ENCODE measurements at regions not wholly inside any gene's neighbourhood (a gene's known extent, or its start where the extent isn't known, plus 50 kb on each side); places are given as distances from the start of the nearest gene placed in this dataset.

GRCh38 chr2:173649527-173650219 is 295.0 kb downstream of the CDCA7 start:
- H3K4me3 Mint-ChIP-seq = no peak overlapping the region
- H3K36me3 Mint-ChIP-seq = peaks cover 2% of the 10 kb centered on the region
- H3K27me3 Mint-ChIP-seq = peaks cover 2% of the 10 kb centered on the region
- H3K27ac Mint-ChIP-seq = no peak overlapping the region
- peaks cover 0 to 5% (median 2%) of the 10 kb centered on the region in 3 donors for H3K9me3 Mint-ChIP-seq
- no peaks in the 10 kb centered on the region for H3K4me1 Mint-ChIP-seq

DNA sequence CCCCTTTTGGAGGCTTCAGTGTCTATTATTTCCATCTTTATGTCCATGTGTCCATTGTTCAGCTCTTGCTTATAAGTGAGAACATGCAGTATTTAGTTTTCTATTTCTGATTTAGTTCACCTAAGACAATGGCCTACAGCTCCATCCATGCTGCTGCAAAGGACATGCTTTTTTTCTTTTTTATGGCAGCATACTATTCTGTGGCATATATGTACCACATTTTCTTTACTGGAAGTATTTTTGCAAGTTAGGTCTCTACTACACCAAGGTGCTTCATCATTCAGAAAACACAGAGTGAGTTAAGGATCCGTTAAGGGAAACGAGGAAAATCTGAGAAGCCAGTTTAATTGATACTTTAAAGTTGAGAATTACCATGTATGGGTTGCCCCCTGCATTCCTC is 297.2 kb downstream of the CDCA7 start:
- peaks cover 7% of the 10 kb centered on the region for H3K27me3 Mint-ChIP-seq
- no peak overlapping the region for H3K27ac Mint-ChIP-seq
- H3K4me3 Mint-ChIP-seq = no peak overlapping the region
- H3K36me3 Mint-ChIP-seq = peaks cover 2% of the 10 kb centered on the region
- H3K4me1 Mint-ChIP-seq = no peaks in the 10 kb centered on the region
- H3K9me3 Mint-ChIP-seq = peaks cover 0 to 5% (median 2%) of the 10 kb centered on the region in 3 donors

DNA sequence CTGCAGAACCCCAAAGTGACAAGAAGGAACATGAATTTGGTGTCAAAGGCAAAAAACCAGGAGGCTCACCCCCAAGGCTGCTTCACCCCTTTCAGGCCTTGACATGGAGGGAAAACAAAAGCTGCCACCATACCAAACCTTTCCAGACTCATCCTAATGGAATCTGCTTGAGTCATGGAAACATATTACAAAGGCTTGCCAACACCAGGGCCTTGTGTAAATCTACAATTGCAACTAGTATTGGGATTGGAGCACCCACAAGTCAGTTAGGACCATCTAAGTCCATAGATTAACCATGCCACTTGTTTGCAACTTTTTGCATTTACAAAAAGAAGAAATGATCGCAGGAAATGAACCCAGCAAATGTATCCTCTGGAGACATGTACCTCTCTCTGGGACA is 297.6 kb downstream of the CDCA7 start:
- Mint-ChIP-seq H3K4me3 (no peak overlapping the region), H3K36me3 (peaks cover 2% of the 10 kb centered on the region), H3K9me3 (peaks cover 0 to 5% (median 2%) of the 10 kb centered on the region in 3 donors), H3K27ac (no peak overlapping the region), H3K4me1 (no peaks in the 10 kb centered on the region), H3K27me3 (peaks cover 7% of the 10 kb centered on the region)

DNA sequence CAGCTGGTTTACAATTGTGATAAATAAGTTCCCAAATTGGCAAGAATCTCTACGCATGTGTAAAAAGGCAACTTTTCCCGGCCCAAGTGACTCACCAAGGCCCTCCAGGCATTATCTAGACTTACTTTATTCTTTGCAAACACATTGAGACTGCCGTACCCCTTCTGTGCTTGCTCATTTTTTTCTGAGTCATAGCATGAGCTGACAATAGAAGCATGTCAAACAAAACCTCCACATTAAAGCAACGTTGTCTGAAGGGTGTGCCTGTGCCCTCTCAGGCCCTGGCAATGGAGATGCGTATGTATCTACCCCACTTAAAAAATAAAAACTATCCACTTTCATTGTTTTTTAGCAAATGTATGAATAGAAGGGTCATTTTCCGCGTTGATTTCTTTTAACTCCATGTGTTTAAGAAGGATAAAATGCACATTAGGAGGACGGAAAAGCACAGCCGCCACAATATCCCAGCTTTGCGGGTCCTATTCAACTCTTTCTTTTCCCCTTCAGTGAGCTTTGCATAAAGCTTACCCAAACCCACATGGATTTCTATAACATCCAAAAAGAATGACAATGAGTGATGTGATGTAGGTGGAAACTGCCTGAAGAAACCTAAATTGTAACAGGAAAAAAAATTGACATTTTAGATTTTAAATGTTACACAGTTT is 298.2 kb downstream of the CDCA7 start:
- Mint-ChIP-seq H3K9me3 (peaks cover 0 to 5% (median 2%) of the 10 kb centered on the region in 3 donors), H3K27me3 (peaks cover 5% of the 10 kb centered on the region), H3K4me3 (no peak overlapping the region), H3K27ac (no peak overlapping the region), H3K36me3 (peaks cover 2% of the 10 kb centered on the region), H3K4me1 (no peaks in the 10 kb centered on the region)

- no peaks in the 10 kb centered on the region for H3K36me3 Mint-ChIP-seq
- no peak overlapping the region for H3K27ac Mint-ChIP-seq
- no peak overlapping the region for H3K4me3 Mint-ChIP-seq
- H3K4me1 Mint-ChIP-seq = no peaks in the 10 kb centered on the region
- peaks cover 0 to 5% (median 2%) of the 10 kb centered on the region in 3 donors for H3K9me3 Mint-ChIP-seq
- peaks cover 5% of the 10 kb centered on the region for H3K27me3 Mint-ChIP-seq
Measured at GRCh38 chr2:173653432-173653805, 298.7 kb downstream of the CDCA7 start.

- no peaks in the 10 kb centered on the region for H3K36me3 Mint-ChIP-seq
- H3K27ac Mint-ChIP-seq = no peak overlapping the region
- peaks cover 0 to 5% (median 2%) of the 10 kb centered on the region in 3 donors for H3K9me3 Mint-ChIP-seq
- no peaks in the 10 kb centered on the region for H3K4me1 Mint-ChIP-seq
- H3K27me3 Mint-ChIP-seq = peaks cover 5% of the 10 kb centered on the region
- H3K4me3 Mint-ChIP-seq = no peak overlapping the region
Measured at GRCh38 chr2:173654161-173654895, 299.7 kb downstream of the CDCA7 start.

GRCh38 chr2:173654896-173655265 is 300.2 kb downstream of the CDCA7 start:
- no peaks in the 10 kb centered on the region for H3K36me3 Mint-ChIP-seq
- peaks cover 0 to 5% (median 2%) of the 10 kb centered on the region in 3 donors for H3K9me3 Mint-ChIP-seq
- H3K4me3 Mint-ChIP-seq = no peak overlapping the region
- H3K27me3 Mint-ChIP-seq = peaks cover 5% of the 10 kb centered on the region
- H3K27ac Mint-ChIP-seq = no peak overlapping the region
- no peaks in the 10 kb centered on the region for H3K4me1 Mint-ChIP-seq

DNA sequence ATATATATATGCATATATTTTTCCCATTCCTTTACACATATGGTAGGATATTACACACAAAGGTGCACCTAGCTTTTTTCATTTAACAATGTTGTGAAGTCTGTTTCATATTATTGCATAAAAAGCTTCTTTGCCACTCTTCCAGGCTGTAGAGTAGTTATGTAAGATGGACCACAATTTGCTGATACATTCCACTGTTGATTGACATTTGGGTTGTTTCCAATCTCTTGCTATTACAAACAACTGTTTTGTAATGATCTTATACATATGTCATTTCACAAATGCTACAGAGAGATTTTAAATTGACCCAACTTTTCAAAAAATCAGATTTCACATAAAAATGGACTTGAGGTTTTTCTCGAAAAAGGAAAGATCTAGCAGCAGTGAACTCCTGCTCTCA is 301.4 kb downstream of the CDCA7 start:
- no peak overlapping the region for H3K4me3 Mint-ChIP-seq
- H3K4me1 Mint-ChIP-seq = no peaks in the 10 kb centered on the region
- no peaks in the 10 kb centered on the region for H3K36me3 Mint-ChIP-seq

DNA sequence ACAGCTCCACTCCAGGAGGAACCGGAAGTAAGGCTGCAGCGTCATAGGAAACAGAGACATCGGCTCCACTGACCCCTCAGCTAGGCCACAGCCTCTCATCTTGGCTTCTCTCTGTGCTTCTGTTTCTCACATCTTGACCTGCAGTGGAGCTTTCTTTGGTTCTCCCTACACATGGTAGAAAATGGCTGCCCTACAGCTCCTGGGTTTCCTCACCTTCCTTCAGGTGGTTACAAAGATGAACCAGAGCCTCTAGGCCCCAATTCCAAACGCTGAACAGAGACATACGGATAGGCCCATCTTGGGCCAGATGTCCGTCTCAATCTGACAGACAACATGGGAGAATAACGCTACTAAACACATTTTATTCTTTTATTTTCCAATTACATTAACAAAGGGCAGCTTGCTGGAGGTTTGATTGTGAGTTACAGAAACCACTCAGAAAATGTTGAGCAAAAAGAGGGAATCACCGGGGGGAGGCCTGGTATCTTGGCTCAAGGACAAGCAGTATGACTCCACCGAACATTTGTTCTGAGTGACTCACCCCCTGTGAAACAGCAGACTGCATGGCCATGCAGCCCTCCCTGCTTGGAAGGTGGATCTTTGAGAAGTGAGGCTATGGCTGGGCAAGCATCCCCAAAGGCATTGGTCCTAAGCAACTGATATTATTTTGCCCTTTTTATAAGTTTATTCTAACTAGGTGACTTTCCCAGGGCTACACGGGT is 303.5 kb downstream of the CDCA7 start:
- Mint-ChIP-seq H3K4me3 (no peak overlapping the region), H3K27me3 (peaks cover 9% of the 10 kb centered on the region), H3K4me1 (no peaks in the 10 kb centered on the region), H3K27ac (no peak overlapping the region), H3K36me3 (no peaks in the 10 kb centered on the region), H3K9me3 (no peaks in the 10 kb centered on the region)

More for the DNA sequence above, 301.4 kb downstream of the CDCA7 start:
- Mint-ChIP-seq H3K9me3 (peaks cover 0 to 5% (median 2%) of the 10 kb centered on the region in 3 donors), H3K27me3 (peaks cover 6% of the 10 kb centered on the region), H3K27ac (no peak overlapping the region)

DNA sequence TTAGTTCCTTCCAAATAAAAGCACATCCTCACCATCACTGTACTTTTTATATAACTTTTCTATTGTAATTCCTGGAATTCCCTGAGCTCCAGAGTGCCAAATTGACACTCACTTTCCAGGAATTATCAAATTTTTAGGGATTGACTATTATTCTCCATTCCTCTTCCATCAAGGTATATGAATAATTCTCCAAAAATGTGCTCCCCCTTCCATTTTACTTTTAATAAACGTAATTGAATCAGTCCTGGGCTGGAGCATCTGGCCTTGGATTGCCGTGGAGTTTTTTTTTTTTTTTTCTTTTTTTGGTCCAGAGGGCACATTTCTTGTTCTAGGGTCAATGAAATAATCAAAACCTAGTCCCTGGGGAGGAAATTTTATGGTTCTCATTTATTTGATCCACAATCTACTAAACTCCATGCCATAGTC is 304.3 kb downstream of the CDCA7 start:
- Mint-ChIP-seq H3K36me3 (no peaks in the 10 kb centered on the region), H3K4me1 (no peaks in the 10 kb centered on the region), H3K9me3 (no peaks in the 10 kb centered on the region), H3K27me3 (peaks cover 11% of the 10 kb centered on the region), H3K4me3 (no peak overlapping the region), H3K27ac (no peak overlapping the region)

DNA sequence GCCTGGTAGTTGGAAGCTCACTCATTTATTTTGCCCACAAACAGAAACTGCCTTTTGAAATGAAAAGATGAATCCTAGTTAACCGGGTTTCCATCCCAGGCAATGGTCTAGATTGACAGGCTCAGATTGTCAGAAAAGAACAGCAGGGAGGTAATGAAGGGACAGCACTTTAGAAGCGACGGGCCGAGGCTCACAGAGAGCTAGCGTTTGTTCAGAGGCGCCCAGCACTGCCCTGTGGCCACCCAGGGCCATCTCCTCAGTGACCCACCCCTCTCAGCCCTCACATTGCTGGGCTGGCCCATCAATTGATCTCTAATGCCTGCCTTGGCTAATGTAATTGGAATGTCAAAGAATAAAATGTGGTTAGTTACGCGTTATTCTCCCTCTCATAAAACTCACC is 304.8 kb downstream of the CDCA7 start:
- Mint-ChIP-seq H3K36me3 (no peaks in the 10 kb centered on the region), H3K27me3 (peaks cover 11% of the 10 kb centered on the region), H3K9me3 (no peaks in the 10 kb centered on the region), H3K27ac (no peak overlapping the region), H3K4me1 (no peaks in the 10 kb centered on the region), H3K4me3 (no peak overlapping the region)

GRCh38 chr2:173661586-173661985 is 303.6 kb downstream of the SP3 start:
- H3K27me3 Mint-ChIP-seq = peaks cover 8% of the 10 kb centered on the region
- H3K27ac Mint-ChIP-seq = no peak overlapping the region
- H3K4me1 Mint-ChIP-seq = no peaks in the 10 kb centered on the region
- H3K4me3 Mint-ChIP-seq = no peak overlapping the region
- H3K36me3 Mint-ChIP-seq = no peaks in the 10 kb centered on the region
- H3K9me3 Mint-ChIP-seq = no peaks in the 10 kb centered on the region

DNA sequence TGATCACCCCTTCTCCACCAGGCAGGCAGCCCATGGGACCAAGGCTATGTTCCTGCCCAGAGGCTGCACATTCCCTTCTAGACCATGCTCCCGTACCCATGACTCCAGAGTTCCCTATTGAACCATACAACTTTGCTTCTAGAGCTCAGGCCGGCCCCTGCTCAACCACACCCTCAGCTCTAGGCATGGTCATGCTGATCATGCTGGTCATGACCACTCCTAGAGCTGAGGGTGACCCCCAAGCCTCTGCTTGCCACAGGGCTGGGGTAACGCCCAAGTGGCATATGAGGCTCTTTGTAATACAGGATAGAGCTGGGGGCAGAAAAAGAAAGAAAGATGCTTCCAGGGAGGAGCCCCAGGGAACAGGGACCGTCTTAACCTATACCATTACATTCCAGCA is 301.8 kb downstream of the SP3 start:
- Mint-ChIP-seq H3K4me1 (no peaks in the 10 kb centered on the region), H3K27ac (no peak overlapping the region), H3K4me3 (no peak overlapping the region), H3K27me3 (peaks cover 8% of the 10 kb centered on the region), H3K36me3 (no peaks in the 10 kb centered on the region), H3K9me3 (no peaks in the 10 kb centered on the region)

DNA sequence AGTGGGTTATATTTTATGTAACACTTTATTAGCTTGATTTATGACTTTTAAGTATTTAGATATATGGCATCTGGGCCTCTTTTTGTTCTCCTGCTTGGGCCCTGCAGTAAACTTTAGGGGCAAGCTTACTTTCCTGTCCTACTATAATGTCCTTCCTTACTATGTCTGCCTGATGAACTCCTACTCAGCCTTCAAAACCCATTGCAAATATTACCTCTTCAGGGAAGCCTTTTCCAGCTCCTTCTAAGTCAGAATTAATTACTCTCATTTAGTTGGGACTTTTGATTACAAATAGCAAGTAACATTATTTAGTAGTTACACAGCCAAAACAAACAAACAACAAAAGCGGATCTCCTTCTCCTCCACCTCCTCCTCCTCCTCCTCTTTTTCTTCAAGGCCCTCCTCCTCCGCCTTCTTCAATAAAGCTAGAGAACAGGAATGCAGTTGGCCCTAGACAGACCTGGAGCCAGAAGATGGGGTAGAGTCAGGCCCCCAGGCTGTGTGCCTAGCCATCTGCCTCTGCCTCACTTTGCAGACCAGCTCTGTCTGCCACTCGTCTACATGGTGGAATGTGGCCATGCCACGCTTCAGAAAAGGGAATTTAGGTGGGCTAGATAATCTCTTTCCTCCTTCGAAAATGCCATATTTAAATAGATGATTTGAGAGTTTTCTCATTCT is 301.2 kb downstream of the SP3 start:
- H3K9me3 Mint-ChIP-seq = no peaks in the 10 kb centered on the region
- H3K36me3 Mint-ChIP-seq = no peaks in the 10 kb centered on the region
- no peak overlapping the region for H3K4me3 Mint-ChIP-seq
- no peak overlapping the region for H3K27ac Mint-ChIP-seq
- H3K27me3 Mint-ChIP-seq = peaks cover 8% of the 10 kb centered on the region
- no peaks in the 10 kb centered on the region for H3K4me1 Mint-ChIP-seq

GRCh38 chr2:173664513-173664910 is 300.7 kb downstream of the SP3 start:
- Mint-ChIP-seq H3K4me1 (no peaks in the 10 kb centered on the region), H3K27ac (no peak overlapping the region), H3K4me3 (no peak overlapping the region), H3K9me3 (no peaks in the 10 kb centered on the region), H3K36me3 (no peaks in the 10 kb centered on the region), H3K27me3 (peaks cover 8% of the 10 kb centered on the region)

Measured in IgD-negative memory B cell (primary cell).